H1 (cell line): ENCODE measurements at regions not wholly inside any gene's neighbourhood (a gene's known extent, or its start where the extent isn't known, plus 50 kb on each side); places are given as distances from the start of the nearest gene placed in this dataset.
A peak's percentile ranks its signal among the peaks of the same experiment; 100 is the strongest.

ENCODE experiments used
- CTCF ChIA-PET: fragments of 300-600 bp; sonication (Branson Sonifier 250); formaldehyde crosslinking; loops from one replicate; lab custom pipeline; 2021; ENCODE audit not compliant: partially characterized antibody; lab: Charles Lee
- POLR2A ChIA-PET: fragments of 300-600 bp; sonication (Branson Sonifier 250); formaldehyde crosslinking; loops from one replicate; lab custom pipeline; 2021; ENCODE audit warnings: inconsistent platforms; ENCODE audit not compliant: partially characterized antibody; lab: Charles Lee
- DNase-seq, 2 experiments: peaks; one replicate each; pipeline versions ENCODE4 v3.0.0 to v3.0.0-alpha.2; 2010 to 2022; ENCODE audit warnings: low spot score in 2 of 2, low read depth in 1 of 2, mixed read lengths in 1 of 2
- FAIRE-seq: peaks from 2 replicates; lab custom pipeline; 2011; peaks lifted over from hg19 to GRCh38; lab: Jason Lieb, UNC
- H2AFZ ChIP-seq: 2 replicates; pipeline ENCODE4 v1.8.1; 2012; ENCODE audit warnings: low read length, inconsistent platforms
- H2AK5ac ChIP-seq: 2 replicates; pipeline ENCODE4 v1.6.1; 2013; ENCODE audit warnings: low read depth, low read length
- H2BK120ac ChIP-seq: replicated peaks from 2 replicates; pipeline ENCODE3; 2013; ENCODE audit warnings: low read depth, low read length, inconsistent platforms
- H2BK12ac ChIP-seq: 2 replicates; pipeline ENCODE4 v1.6.1; 2013; ENCODE audit warnings: low read depth, low read length
- H2BK15ac ChIP-seq: 2 replicates; pipeline ENCODE4 v1.6.1; 2013; ENCODE audit warnings: low read length
- H2BK20ac ChIP-seq: 2 replicates; pipeline ENCODE4 v1.6.1; 2013; ENCODE audit warnings: low read length
- H2BK5ac ChIP-seq: 2 replicates; pipeline ENCODE4 v1.6.1; 2013; ENCODE audit warnings: low read depth, low read length
- H3K14ac ChIP-seq: 2 replicates; pipeline ENCODE4 v1.6.1; 2013; ENCODE audit warnings: inconsistent platforms; ENCODE audit not compliant: insufficient read length
- H3K18ac ChIP-seq: 2 replicates; pipeline ENCODE4 v1.6.1; 2013; ENCODE audit warnings: low read length; ENCODE audit errors: extremely low read depth
- H3K23ac ChIP-seq: 2 replicates; pipeline ENCODE4 v1.6.1; 2013; ENCODE audit warnings: inconsistent platforms; ENCODE audit not compliant: insufficient read length
- H3K23me2 ChIP-seq: 2 replicates; pipeline ENCODE4 v1.6.1; 2013; ENCODE audit warnings: low read depth, low read length
- H3K27ac ChIP-seq: 2 replicates; pipeline ENCODE4 v1.6.1; 2011; ENCODE audit warnings: low read depth, low read length, inconsistent platforms
- H3K27me3 ChIP-seq, 4 experiments: replicated peaks in 1 of 4; 1 replicate in 1 of 4; 2 replicates in 3 of 4; pipeline versions ENCODE4 v1.6.1 to v1.8.1; 2011 to 2013; ENCODE audit warnings: low read length in 3 of 4, mild to moderate bottlenecking in 3 of 4, inconsistent platforms in 2 of 4, mixed read lengths in 2 of 4, moderate library complexity in 1 of 4; ENCODE audit not compliant: control insufficient read depth in 3 of 4, insufficient read depth in 3 of 4; ENCODE audit errors: extremely low read depth in 1 of 4
- H3K36me3 ChIP-seq, 4 experiments: 2 replicates each; pipeline versions ENCODE4 v1.6.1 to v1.8.1; 2011 to 2013; ENCODE audit warnings: mild to moderate bottlenecking in 4 of 4, low read length in 3 of 4, moderate library complexity in 2 of 4, control low read depth in 1 of 4, inconsistent platforms in 1 of 4; ENCODE audit not compliant: insufficient read depth in 4 of 4, control insufficient read depth in 2 of 4
- H3K4ac ChIP-seq: replicated peaks from 2 replicates; pipeline ENCODE3; 2013; ENCODE audit warnings: low read length, low read depth, mixed read lengths, inconsistent platforms; ENCODE audit not compliant: insufficient read length
- H3K4me1 ChIP-seq, 4 experiments: replicated peaks in 1 of 4; 1 replicate in 1 of 4; 2 replicates in 3 of 4; pipeline versions ENCODE4 v1.6.1 to v1.8.1; 2011 to 2013; ENCODE audit warnings: low read length in 3 of 4, inconsistent platforms in 2 of 4, mixed read lengths in 1 of 4; ENCODE audit not compliant: insufficient read depth in 4 of 4, control insufficient read depth in 3 of 4
- H3K4me2 ChIP-seq, 2 experiments: 2 replicates each; pipeline versions ENCODE4 v1.6.1 to v1.8.1; 2011 to 2013; ENCODE audit warnings: low read depth in 2 of 2, low read length in 2 of 2, control low read depth in 1 of 2, inconsistent platforms in 1 of 2, mild to moderate bottlenecking in 1 of 2; ENCODE audit not compliant: insufficient read depth in 1 of 2
- H3K4me3 ChIP-seq, 4 experiments: fragments of 200-600, 300-600 bp in 1 of 4; sonication (generic), shearing (Covaris generic), sonication (Bioruptor Twin) in 1 of 4; 2 replicates each; pipeline versions ENCODE4 v1.5.1 to v1.8.1; 2011 to 2016; ENCODE audit warnings: low read length in 4 of 4, low read depth in 3 of 4, control low read depth in 2 of 4, inconsistent platforms in 2 of 4, mild to moderate bottlenecking in 2 of 4, mixed read lengths in 1 of 4, moderate library complexity in 1 of 4; ENCODE audit not compliant: insufficient read depth in 2 of 4; ENCODE audit errors: extremely low read depth in 1 of 4
- H3K56ac ChIP-seq: replicated peaks from 2 replicates; pipeline ENCODE3; 2013; ENCODE audit warnings: low read depth, mild to moderate bottlenecking, mixed read lengths, low read length, inconsistent platforms; ENCODE audit not compliant: insufficient read length
- H3K79me1 ChIP-seq: 2 replicates; pipeline ENCODE4 v1.6.1; 2013; ENCODE audit warnings: low read depth, low read length, control low read depth
- H3K79me2 ChIP-seq, 2 experiments: 2 replicates each; pipeline versions ENCODE4 v1.6.1 to v1.8.1; 2012 to 2013; ENCODE audit warnings: low read length in 2 of 2, mild to moderate bottlenecking in 2 of 2, inconsistent platforms in 1 of 2; ENCODE audit not compliant: insufficient read depth in 2 of 2, control insufficient read depth in 1 of 2
- H3K9ac ChIP-seq, 4 experiments: replicated peaks in 1 of 4; 1 replicate in 1 of 4; 2 replicates in 3 of 4; pipeline versions ENCODE4 v1.6.1 to v1.8.1; 2011 to 2013; ENCODE audit warnings: low read depth in 3 of 4, low read length in 3 of 4, control low read depth in 2 of 4, mild to moderate bottlenecking in 2 of 4, moderate library complexity in 2 of 4, inconsistent platforms in 1 of 4; ENCODE audit errors: extremely low read depth in 1 of 4
- H3K9me3 ChIP-seq, 2 experiments: 2 replicates each; pipeline versions ENCODE4 v1.6.1 to v1.8.1; 2012 to 2013; ENCODE audit warnings: mild to moderate bottlenecking in 2 of 2, moderate library complexity in 2 of 2, control low read depth in 1 of 2, inconsistent platforms in 1 of 2, low read depth in 1 of 2, low read length in 1 of 2, mixed read lengths in 1 of 2; ENCODE audit not compliant: insufficient read depth in 2 of 2
- H4K20me1 ChIP-seq, 2 experiments: replicated peaks in 1 of 2; 2 replicates each; pipeline versions ENCODE3 to v1.8.1; 2011 to 2013; ENCODE audit warnings: inconsistent platforms in 2 of 2, low read length in 2 of 2, mild to moderate bottlenecking in 1 of 2; ENCODE audit not compliant: insufficient read depth in 2 of 2, control insufficient read depth in 1 of 2
- H4K5ac ChIP-seq: 2 replicates; pipeline ENCODE4 v1.6.1; 2013; ENCODE audit warnings: low read length, low read depth, mixed read lengths, inconsistent platforms; ENCODE audit not compliant: insufficient read length
- H4K8ac ChIP-seq: 2 replicates; pipeline ENCODE4 v1.8.0; 2013; ENCODE audit warnings: mild to moderate bottlenecking, moderate library complexity, low read length, inconsistent platforms; ENCODE audit not compliant: insufficient read depth; ENCODE audit errors: extremely low read depth
- H4K91ac ChIP-seq: replicated peaks from 2 replicates; pipeline ENCODE3; 2013; ENCODE audit warnings: low read length, mixed read lengths, inconsistent platforms; ENCODE audit not compliant: insufficient read length
- ASH2L ChIP-seq: fragments of 200-600, 300-600 bp; sonication (generic); IDR thresholded peaks from one replicate; pipeline ENCODE4 v1.7.1; 2017; ENCODE audit warnings: low read length
- EZH2 ChIP-seq: fragments of 200-600 bp; sonication (generic); IDR thresholded peaks from 2 replicates; pipeline ENCODE4 v1.7.1; 2012; ENCODE audit warnings: low read depth, mild to moderate bottlenecking, moderate library complexity, low read length, inconsistent platforms; ENCODE audit not compliant: severe bottlenecking
- KDM4A ChIP-seq: IDR thresholded peaks from one replicate; pipeline ENCODE4 v1.7.1; 2012; ENCODE audit warnings: low read depth, mild to moderate bottlenecking, moderate library complexity, low read length, inconsistent platforms; ENCODE audit not compliant: severe bottlenecking
- KDM5A ChIP-seq: fragments of 200-600 bp; IDR thresholded peaks from 2 replicates; pipeline ENCODE4 v1.7.1; 2012; ENCODE audit warnings: mild to moderate bottlenecking, low read length, inconsistent platforms, mixed read lengths
- MAX ChIP-seq: IDR thresholded peaks from 2 replicates; pipeline ENCODE4 v1.6.1; 2012; ENCODE audit warnings: inconsistent platforms
- PHF8 ChIP-seq: fragments of 200-600 bp; sonication (generic); conservative IDR thresholded peaks from 2 replicates; pipeline ENCODE4 v1.7.1; 2012; ENCODE audit warnings: low read depth, mild to moderate bottlenecking, inconsistent platforms, low read length, moderate library complexity
- POLR2A ChIP-seq, 2 experiments: IDR thresholded peaks; 1 replicate in 1 of 2; 2 replicates in 1 of 2; pipeline ENCODE4 v1.6.1; 2011; ENCODE audit warnings: low read depth in 2 of 2, low read length in 2 of 2, mild to moderate bottlenecking in 2 of 2; ENCODE audit errors: control extremely low read depth in 1 of 2
- SIN3A ChIP-seq, 2 experiments: IDR thresholded peaks in 1 of 2; conservative IDR thresholded peaks in 1 of 2; 2 replicates each; pipeline ENCODE4 v1.6.1; 2011 to 2012; ENCODE audit warnings: low read length in 2 of 2, improper control_type of control experiment in 1 of 2, low read depth in 1 of 2, mild to moderate bottlenecking in 1 of 2
- SIX5 ChIP-seq: IDR thresholded peaks from 2 replicates; pipeline ENCODE4 v1.6.1; 2011; ENCODE audit warnings: mild to moderate bottlenecking, low read depth, low read length
- TAF1 ChIP-seq: IDR thresholded peaks from 2 replicates; pipeline ENCODE4 v1.6.1; 2011; ENCODE audit warnings: mild to moderate bottlenecking, low read depth, low read length
- YY1 ChIP-seq: IDR thresholded peaks from 2 replicates; pipeline ENCODE4 v1.6.1; 2011; ENCODE audit warnings: low read depth, mild to moderate bottlenecking, low read length
- WGBS, 2 experiments: shearing (Covaris generic) in 1 of 2; methylation state at CpG; one replicate each; pipeline versions ENCODE4 v1.1.6 to v1.1.7; 2013 to 2015; ENCODE audit warnings: low lambda C conversion rate in 2 of 2, mixed read lengths in 2 of 2, inconsistent platforms in 1 of 2, low coverage in 1 of 2, missing lambda C conversion rate in 1 of 2; ENCODE audit not compliant: insufficient replicate concordance in 2 of 2, insufficient coverage in 1 of 2, insufficient read length in 1 of 2; ENCODE audit errors: extremely low coverage in 1 of 2, missing lambda C conversion rate in 1 of 2; 5-methylcytosine and 5-hydroxymethylcytosine counted together

- H3K4me2 ChIP-seq, result peak overlapping the region; percentile 65 to 94
- H3K14ac ChIP-seq, result no peak overlapping the region
- no peak overlapping the region for H2BK120ac ChIP-seq
- H2AK5ac ChIP-seq, result no peak overlapping the region
- peak overlapping the region; percentile 78; the same call in 1 of the 2 replicates for H3K27ac ChIP-seq
- no peaks in the 10 kb centered on the region; the same call in 1 of the 2 replicates for H3K79me1 ChIP-seq
- no peak overlapping the region for H3K4ac ChIP-seq
- H3K9ac ChIP-seq, result peak overlapping the region; percentile 62 to 86 (median 84)
- peak overlapping the region; percentile 81 for H2BK5ac ChIP-seq
- no peak overlapping the region for H3K56ac ChIP-seq
- H4K91ac ChIP-seq, result peak overlapping the region; percentile 86
- peaks cover 8% of the 10 kb centered on the region in 2 experiments for H4K20me1 ChIP-seq
- H3K18ac ChIP-seq, result peak overlapping the region; percentile 71
- peak overlapping the region; percentile 90 to 99 (median 96) for H3K4me3 ChIP-seq
- H4K5ac ChIP-seq, result peak overlapping the region; percentile 87
- no peaks in the 10 kb centered on the region; a peak in 2 of 8 replicates for H3K36me3 ChIP-seq
- H2BK15ac ChIP-seq, result 0 out of 2 replicates have a peak overlapping the region, but pooled peaks have one; percentile 72
- no peak for FAIRE-seq
- 0% methylated on average over 50 of the region's 51 CpGs; no CpG with 5 or more reads in 1 of the 2 experiments for WGBS, 2 experiments
- H2BK12ac ChIP-seq, result 0 out of 2 replicates have a peak overlapping the region, but pooled peaks have one; percentile 68
- peaks cover 0 to 9% (median 5%) of the 10 kb centered on the region in 4 experiments; a peak in 4 of 7 replicates for H3K4me1 ChIP-seq
- no peak overlapping the region for H3K23ac ChIP-seq
- no peak overlapping the region for H2BK20ac ChIP-seq
- H4K8ac ChIP-seq, result peak overlapping the region; percentile 68; the same call in 1 of the 2 replicates
- H3K27me3 ChIP-seq, result no peaks in the 10 kb centered on the region
- DNase-seq, result peak; percentile 80 to 88
- H3K79me2 ChIP-seq, result peaks cover 0 to 50% of the 10 kb centered on the region in 2 experiments; a peak in 3 of 4 replicates
- CTCF ChIA-PET, result interaction anchor here (1.6 to 1.7 kb wide), 2 partner anchors 16 to 18 kb away, joined by 3 to 6 read pairs; no protein-coding TSS in a partner anchor
- H3K23me2 ChIP-seq, result no peaks in the 10 kb centered on the region
- peak; percentile 78 for TF ChIP-seq YY1
- peak; percentile 84 for TF ChIP-seq KDM4A
- TF ChIP-seq MAX, result peak; percentile 48
- peak; percentile 44 for TF ChIP-seq PHF8
- peak in 1 of 2 experiments; percentile 29; a peak in 1 of 4 replicates for TF ChIP-seq SIN3A (conservative IDR thresholded peaks at IDR 0.05 in 1 of 2, IDR thresholded peaks at IDR 0.05 in 1 of 2; ENCODE audit: low read depth in 1 of 2, low read length in 2 of 2)
- TF ChIP-seq POLR2A (IDR thresholded peaks at IDR 0.05; ENCODE audit: control extremely low read depth in 1 of 2, low read depth in 2 of 2, low read length in 2 of 2), result no peak; a peak in 1 of 3 replicates
- TF ChIP-seq EZH2, result no peak
- peak; percentile 39; the same call in 1 of the 2 replicates for TF ChIP-seq TAF1
- peak; percentile 51 for TF ChIP-seq ASH2L
- no peak; the same call in 1 of the 2 replicates for TF ChIP-seq KDM5A
- TF ChIP-seq SIX5, result peak; percentile 41; the same call in 1 of the 2 replicates
- H2AFZ ChIP-seq, result peak overlapping the region; percentile 98
- no peaks in the 10 kb centered on the region for H3K9me3 ChIP-seq
- POLR2A ChIA-PET, result interaction anchor here (1.4 kb wide), 1 partner anchor 11 kb away, joined by 4 read pairs; no protein-coding TSS in a partner anchor
Measured at GRCh38 chr19:27793644-27794493, 1419.1 kb downstream of the UQCRFS1 start.
